OCI-LY3 (cell line): ENCODE measurements at regions not wholly inside any gene's neighbourhood (a gene's known extent, or its start where the extent isn't known, plus 50 kb on each side); places are given as distances from the start of the nearest gene placed in this dataset.

Experiments
- H2AFZ ChIP-seq: fragments of 200-600, 300-600 bp; shearing (Covaris generic); 2 replicates; pipeline ENCODE4 v1.6.0; 2014; ENCODE audit warnings: antibody characterized with exemption, low read depth, low read length
- H3K27ac ChIP-seq: fragments of 200-600, 300-600 bp; sonication (generic); 2 replicates; pipeline ENCODE4 v1.5.1; 2014; ENCODE audit warnings: mild to moderate bottlenecking, low read length, moderate library complexity, mixed read lengths
- H3K27me3 ChIP-seq: fragments of 200-600, 300-600 bp; sonication (generic); 2 replicates; pipeline ENCODE4 v1.6.1; 2014; ENCODE audit warnings: low read depth, low read length, mixed read lengths
- H3K36me3 ChIP-seq: fragments of 200-600, 300-600 bp; sonication (generic); replicated peaks from 2 replicates; pipeline ENCODE3; 2014; ENCODE audit warnings: low read depth, low read length, mixed read lengths
- H3K4me1 ChIP-seq: fragments of 300-600, 200-600 bp; sonication (generic); 2 replicates; pipeline ENCODE4 v1.6.1; 2014; ENCODE audit warnings: low read length, mixed read lengths
- H3K4me2 ChIP-seq: fragments of 200-600, 300-600 bp; sonication (generic); 2 replicates; pipeline ENCODE4 v1.6.1; 2014; ENCODE audit warnings: low read length, mixed read lengths
- H3K4me3 ChIP-seq: fragments of 300-600, 200-600 bp; sonication (generic); 2 replicates; pipeline ENCODE4 v1.5.1; 2014; ENCODE audit warnings: antibody characterized with exemption, mild to moderate bottlenecking, low read length, moderate library complexity
- H3K79me2 ChIP-seq: fragments of 300-600, 200-600 bp; shearing (Covaris generic); 2 replicates; pipeline ENCODE4 v1.6.1; 2014; ENCODE audit warnings: mild to moderate bottlenecking, low read length, mixed read lengths
- H3K9ac ChIP-seq: fragments of 300-600, 200-600 bp; shearing (Covaris generic); 2 replicates; pipeline ENCODE4 v1.6.0; 2014; ENCODE audit warnings: mild to moderate bottlenecking, low read length, moderate library complexity
- H3K9me3 ChIP-seq: fragments of 200-600, 300-600 bp; shearing (Covaris generic); 2 replicates; pipeline ENCODE4 v1.6.1; 2014; ENCODE audit warnings: low read length, mixed read lengths; ENCODE audit not compliant: insufficient read depth
- H4K20me1 ChIP-seq: fragments of 200-600, 300-600 bp; sonication (generic); 2 replicates; pipeline ENCODE4 v1.6.1; 2016; ENCODE audit warnings: low read length, mixed read lengths; ENCODE audit not compliant: insufficient read depth
- EZH2phosphoT487 ChIP-seq: fragments of 200-600 bp; shearing (Covaris generic); IDR thresholded peaks from 2 replicates; pipeline ENCODE4 v1.6.1; 2018; ENCODE audit warnings: antibody characterized with exemption, mixed run types, low read depth
- TF ChIP-seq, protein P1 (sequence below): fragments of 200-600, 300-600 bp; sonication (generic); IDR thresholded peaks from 2 replicates; pipeline ENCODE4 v1.5.1; 2014; ENCODE audit warnings: antibody characterized with exemption, low read length, low read depth

DNA sequence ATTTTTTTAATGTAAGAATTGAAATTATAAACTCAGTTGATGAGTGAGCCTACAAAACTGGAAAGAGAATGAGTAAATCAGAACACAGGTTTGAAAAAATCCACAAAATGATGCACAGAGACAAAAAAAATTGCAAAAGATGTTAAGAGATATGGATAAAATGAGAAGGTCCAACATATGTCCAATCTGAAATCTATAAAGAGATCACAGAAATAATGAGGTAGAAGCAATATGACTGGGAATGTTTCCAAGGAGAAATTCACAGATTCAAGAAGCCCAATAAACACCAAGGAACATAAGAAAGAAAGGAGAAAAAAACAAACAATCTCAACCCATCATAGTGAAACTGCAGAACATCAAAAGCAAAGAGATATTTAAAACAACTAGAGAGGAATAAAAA is 288.4 kb upstream of the SLC30A5 start:
- no peak overlapping the region for H3K9ac ChIP-seq
- H3K4me2 ChIP-seq: no peak overlapping the region
- H3K79me2 ChIP-seq: no peaks in the 10 kb centered on the region
- H4K20me1 ChIP-seq: no peaks in the 10 kb centered on the region
- H3K4me3 ChIP-seq: no peak overlapping the region
- H3K9me3 ChIP-seq: no peaks in the 10 kb centered on the region
- TF ChIP-seq EZH2phosphoT487: no peak
- TF ChIP-seq, protein P1, sequence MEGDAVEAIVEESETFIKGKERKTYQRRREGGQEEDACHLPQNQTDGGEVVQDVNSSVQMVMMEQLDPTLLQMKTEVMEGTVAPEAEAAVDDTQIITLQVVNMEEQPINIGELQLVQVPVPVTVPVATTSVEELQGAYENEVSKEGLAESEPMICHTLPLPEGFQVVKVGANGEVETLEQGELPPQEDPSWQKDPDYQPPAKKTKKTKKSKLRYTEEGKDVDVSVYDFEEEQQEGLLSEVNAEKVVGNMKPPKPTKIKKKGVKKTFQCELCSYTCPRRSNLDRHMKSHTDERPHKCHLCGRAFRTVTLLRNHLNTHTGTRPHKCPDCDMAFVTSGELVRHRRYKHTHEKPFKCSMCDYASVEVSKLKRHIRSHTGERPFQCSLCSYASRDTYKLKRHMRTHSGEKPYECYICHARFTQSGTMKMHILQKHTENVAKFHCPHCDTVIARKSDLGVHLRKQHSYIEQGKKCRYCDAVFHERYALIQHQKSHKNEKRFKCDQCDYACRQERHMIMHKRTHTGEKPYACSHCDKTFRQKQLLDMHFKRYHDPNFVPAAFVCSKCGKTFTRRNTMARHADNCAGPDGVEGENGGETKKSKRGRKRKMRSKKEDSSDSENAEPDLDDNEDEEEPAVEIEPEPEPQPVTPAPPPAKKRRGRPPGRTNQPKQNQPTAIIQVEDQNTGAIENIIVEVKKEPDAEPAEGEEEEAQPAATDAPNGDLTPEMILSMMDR: no peak
- no peak overlapping the region for H3K27ac ChIP-seq
- H3K4me1 ChIP-seq: no peaks in the 10 kb centered on the region
- H3K36me3 ChIP-seq: no peaks in the 10 kb centered on the region
- no peak overlapping the region for H2AFZ ChIP-seq
- H3K27me3 ChIP-seq: no peaks in the 10 kb centered on the region

DNA sequence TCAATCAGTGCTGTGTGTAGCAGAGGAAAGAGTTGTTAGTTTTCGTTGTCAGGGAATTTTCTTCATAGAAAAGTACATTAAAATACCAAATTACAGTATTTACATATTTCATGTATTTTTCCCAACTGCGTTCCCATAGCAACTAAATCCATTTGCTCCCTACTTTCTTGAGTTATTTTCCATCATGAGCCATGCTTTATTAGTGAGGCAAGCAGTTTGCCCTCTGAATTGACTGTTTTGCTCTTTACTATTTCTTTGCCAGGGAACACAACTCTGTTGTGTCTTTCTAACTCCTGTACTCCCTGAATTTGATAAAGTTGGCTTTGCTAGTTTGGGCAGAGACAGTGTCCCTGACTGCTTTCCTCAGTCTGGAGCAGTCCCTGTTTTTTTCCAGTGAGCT is 276.2 kb upstream of the SLC30A5 start:
- Histone ChIP-seq H3K4me2 (no peak overlapping the region), H4K20me1 (no peaks in the 10 kb centered on the region), H3K9me3 (no peaks in the 10 kb centered on the region), H2AFZ (no peak overlapping the region), H3K9ac (no peak overlapping the region), H3K79me2 (no peaks in the 10 kb centered on the region), H3K4me1 (no peaks in the 10 kb centered on the region), H3K36me3 (no peaks in the 10 kb centered on the region), H3K27me3 (no peaks in the 10 kb centered on the region), H3K27ac (no peak overlapping the region), H3K4me3 (no peak overlapping the region)
- no peak for TF ChIP-seq EZH2phosphoT487
- TF ChIP-seq, protein P1: no peak

DNA sequence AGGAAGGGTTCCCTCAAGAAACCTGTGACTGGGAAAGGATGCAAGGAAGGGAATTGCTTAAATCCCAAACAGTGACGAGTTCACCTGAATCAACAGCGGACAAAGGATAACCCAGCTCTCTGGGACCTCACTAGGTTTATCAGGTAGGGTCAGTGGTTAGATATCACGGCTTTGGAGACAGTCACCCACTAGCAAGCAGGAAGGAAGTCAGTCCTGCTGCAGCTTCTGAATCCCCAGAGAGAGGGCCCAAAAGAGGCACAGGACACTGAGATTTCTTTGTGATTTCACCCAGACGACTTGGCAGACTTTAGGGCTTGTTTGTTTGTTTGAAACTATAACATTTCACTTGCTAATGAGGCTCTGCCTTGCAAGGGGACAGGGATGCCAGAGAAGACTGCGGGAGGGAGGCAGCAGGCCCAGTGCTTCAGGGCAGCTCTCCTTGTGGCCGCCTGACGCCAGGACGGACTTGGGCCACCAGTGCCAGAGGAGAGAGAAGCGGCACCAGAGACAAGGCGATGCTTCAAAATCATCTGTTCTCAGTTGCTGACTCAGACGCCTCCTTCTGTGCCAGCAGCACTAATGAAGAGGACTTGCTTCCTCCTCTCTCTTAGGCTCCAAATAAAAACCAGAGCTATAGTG is 275.6 kb upstream of the SLC30A5 start:
- Histone ChIP-seq H3K36me3 (no peaks in the 10 kb centered on the region), H3K27me3 (no peaks in the 10 kb centered on the region), H3K9me3 (no peaks in the 10 kb centered on the region), H3K4me3 (no peak overlapping the region), H3K79me2 (no peaks in the 10 kb centered on the region), H3K9ac (no peak overlapping the region), H4K20me1 (no peaks in the 10 kb centered on the region), H2AFZ (no peak overlapping the region), H3K27ac (no peak overlapping the region), H3K4me2 (no peak overlapping the region), H3K4me1 (no peaks in the 10 kb centered on the region)
- TF ChIP-seq, protein P1: no peak
- TF ChIP-seq EZH2phosphoT487: no peak

DNA sequence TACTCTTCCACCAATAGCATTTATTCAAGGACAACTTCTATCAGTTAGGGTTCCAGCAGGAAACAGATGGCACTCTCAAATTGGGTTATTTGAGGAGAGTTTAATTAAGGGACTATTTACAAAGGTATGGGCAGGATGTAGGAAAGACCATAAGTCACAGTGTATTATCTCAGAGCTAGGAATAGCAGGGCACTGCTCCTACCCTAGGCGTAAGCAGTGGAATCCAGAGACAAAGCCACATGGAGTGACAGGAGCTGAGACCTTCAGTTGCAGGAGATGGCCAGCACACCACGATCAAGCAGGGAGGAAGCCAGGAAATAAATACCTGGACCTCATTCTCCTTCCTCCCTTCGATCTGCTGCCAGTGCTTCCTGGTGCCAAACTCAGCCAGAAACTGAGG is 274.9 kb upstream of the SLC30A5 start:
- no peaks in the 10 kb centered on the region for H3K27me3 ChIP-seq
- H3K9ac ChIP-seq: no peak overlapping the region
- no peak overlapping the region for H3K27ac ChIP-seq
- no peak overlapping the region for H2AFZ ChIP-seq
- TF ChIP-seq, protein P1: no peak
- no peak for TF ChIP-seq EZH2phosphoT487
- H3K36me3 ChIP-seq: no peaks in the 10 kb centered on the region
- H3K9me3 ChIP-seq: no peaks in the 10 kb centered on the region
- H3K4me2 ChIP-seq: no peak overlapping the region
- H3K79me2 ChIP-seq: no peaks in the 10 kb centered on the region
- H3K4me3 ChIP-seq: no peak overlapping the region
- no peaks in the 10 kb centered on the region for H4K20me1 ChIP-seq
- H3K4me1 ChIP-seq: no peaks in the 10 kb centered on the region
